Lower leg skin (tissue), 4 donors: ENCODE measurements at regions not wholly inside any gene's neighbourhood (a gene's known extent, or its start where the extent isn't known, plus 50 kb on each side); places are given as distances from the start of the nearest gene placed in this dataset.

ENCODE experiments used
- DNase-seq, 2 donors: peaks; one replicate each; pipeline ENCODE4 v3.0.0-alpha.2; 2019; ENCODE audit warnings: low spot score in 2 of 2
- H3K4me3 ChIP-seq: fragments of 200-600 bp; sonication (generic); 2 replicates; pipeline ENCODE4 v1.5.1; 2017; ENCODE audit warnings: mild to moderate bottlenecking, low read depth; ENCODE audit not compliant: poor library complexity, severe bottlenecking
- POLR2A ChIP-seq, 2 donors: fragments of 450-650 bp; IDR thresholded peaks; one replicate each; pipeline ENCODE4 v1.6.1; 2016 to 2017; ENCODE audit warnings: antibody characterized with exemption in 2 of 2, mild to moderate bottlenecking in 1 of 2, moderate library complexity in 1 of 2
- WGBS, 2 donors: methylation state at CpG; one replicate each; pipeline ENCODE4 v1.1.5; 2018; 5-methylcytosine and 5-hydroxymethylcytosine counted together
- intact Hi-C: fragments of 100-400 bp; cut with DNase I; formaldehyde crosslinking; loops from one replicate; pipeline ENCODE4 v1.15.0; 2023; ENCODE audit warnings: low total_unique reads
- TF ChIP-seq, protein P1 (sequence below), 3 donors: fragments of 450-650 bp; IDR thresholded peaks; one replicate each; pipeline ENCODE4 v1.5.1; 2016; ENCODE audit warnings: antibody characterized with exemption in 3 of 3, mild to moderate bottlenecking in 3 of 3, moderate library complexity in 2 of 3

DNA sequence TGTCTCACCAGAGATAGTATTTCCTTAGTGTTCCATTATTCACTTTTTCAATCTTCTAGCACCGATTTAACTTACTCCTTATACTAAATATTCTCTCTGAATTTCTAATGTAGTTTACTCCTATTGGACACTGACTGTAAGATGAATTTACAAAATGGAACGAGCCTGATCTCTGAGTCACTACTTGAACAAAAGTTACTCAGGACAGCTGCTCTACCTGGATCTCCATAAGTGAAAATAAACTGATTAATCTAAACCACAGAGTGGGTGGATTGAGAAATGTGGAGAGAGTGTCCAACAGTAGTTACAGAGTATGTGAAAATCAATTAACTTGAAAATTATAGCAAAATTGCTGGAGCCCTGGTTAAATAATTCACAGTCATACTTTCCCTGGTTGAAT is 141.7 kb upstream of the CHORDC1 start:
- no peak overlapping the region for H3K4me3 ChIP-seq
- DNase-seq = no peak
- WGBS, 2 donors = 83 to 86% methylated on average over 2 of the region's 2 CpGs
- intact Hi-C loops = no loop called here
- no peak for TF ChIP-seq POLR2A (IDR thresholded peaks at IDR 0.05)
- TF ChIP-seq, protein P1, sequence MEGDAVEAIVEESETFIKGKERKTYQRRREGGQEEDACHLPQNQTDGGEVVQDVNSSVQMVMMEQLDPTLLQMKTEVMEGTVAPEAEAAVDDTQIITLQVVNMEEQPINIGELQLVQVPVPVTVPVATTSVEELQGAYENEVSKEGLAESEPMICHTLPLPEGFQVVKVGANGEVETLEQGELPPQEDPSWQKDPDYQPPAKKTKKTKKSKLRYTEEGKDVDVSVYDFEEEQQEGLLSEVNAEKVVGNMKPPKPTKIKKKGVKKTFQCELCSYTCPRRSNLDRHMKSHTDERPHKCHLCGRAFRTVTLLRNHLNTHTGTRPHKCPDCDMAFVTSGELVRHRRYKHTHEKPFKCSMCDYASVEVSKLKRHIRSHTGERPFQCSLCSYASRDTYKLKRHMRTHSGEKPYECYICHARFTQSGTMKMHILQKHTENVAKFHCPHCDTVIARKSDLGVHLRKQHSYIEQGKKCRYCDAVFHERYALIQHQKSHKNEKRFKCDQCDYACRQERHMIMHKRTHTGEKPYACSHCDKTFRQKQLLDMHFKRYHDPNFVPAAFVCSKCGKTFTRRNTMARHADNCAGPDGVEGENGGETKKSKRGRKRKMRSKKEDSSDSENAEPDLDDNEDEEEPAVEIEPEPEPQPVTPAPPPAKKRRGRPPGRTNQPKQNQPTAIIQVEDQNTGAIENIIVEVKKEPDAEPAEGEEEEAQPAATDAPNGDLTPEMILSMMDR (IDR thresholded peaks at IDR 0.05) = no peak

DNA sequence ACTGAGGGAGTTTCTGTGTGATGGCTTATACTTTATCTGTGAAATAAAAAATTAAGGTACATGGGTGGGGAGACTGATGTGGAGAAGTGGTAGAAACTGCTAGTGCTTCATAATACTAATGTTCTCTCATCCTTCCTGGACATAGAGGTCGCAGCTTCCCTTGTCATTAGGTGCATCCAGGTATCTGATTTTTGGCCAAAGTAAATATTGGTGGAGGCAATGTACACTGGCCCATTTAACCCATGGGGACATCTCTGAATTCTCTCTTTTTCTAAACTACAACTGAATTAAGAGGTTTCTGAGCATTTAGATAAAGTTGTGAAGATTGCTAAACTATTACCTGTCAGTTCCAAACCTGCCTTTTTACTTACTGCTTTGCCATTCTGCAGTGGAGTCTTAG is 140.9 kb upstream of the CHORDC1 start:
- DNase-seq = no peak
- no peak overlapping the region for H3K4me3 ChIP-seq
- WGBS, 2 donors = 68 to 73% methylated on average over 1 of the region's 1 CpG
- intact Hi-C loops = no loop called here
- TF ChIP-seq POLR2A (IDR thresholded peaks at IDR 0.05) = no peak
- TF ChIP-seq, protein P1 (IDR thresholded peaks at IDR 0.05) = no peak

DNA sequence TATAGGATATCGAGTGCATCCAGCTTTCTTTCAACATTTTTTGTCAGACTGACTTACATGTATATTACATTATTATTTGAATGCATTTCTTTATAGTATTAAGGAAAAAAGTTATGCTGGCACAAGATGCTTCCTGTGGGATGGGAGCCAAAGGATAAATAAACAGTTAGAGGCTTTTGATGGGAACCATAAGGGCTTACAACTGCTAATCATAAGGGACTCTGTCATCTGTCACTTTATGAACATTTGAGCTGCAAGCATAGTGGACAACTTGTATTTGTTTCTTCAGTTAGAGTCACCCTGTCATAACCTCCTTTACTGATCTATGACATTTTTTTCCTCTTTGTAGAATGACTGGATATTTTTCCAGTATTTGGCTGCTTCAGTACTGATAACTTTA is 132.4 kb upstream of the CHORDC1 start:
- intact Hi-C loops = no loop called here
- no peak overlapping the region for H3K4me3 ChIP-seq
- TF ChIP-seq, protein P1 (IDR thresholded peaks at IDR 0.05) = no peak
- no peak for TF ChIP-seq POLR2A (IDR thresholded peaks at IDR 0.05)
- WGBS, 2 donors = 43 to 48% methylated on average over 1 of the region's 1 CpG
- no peak for DNase-seq

DNA sequence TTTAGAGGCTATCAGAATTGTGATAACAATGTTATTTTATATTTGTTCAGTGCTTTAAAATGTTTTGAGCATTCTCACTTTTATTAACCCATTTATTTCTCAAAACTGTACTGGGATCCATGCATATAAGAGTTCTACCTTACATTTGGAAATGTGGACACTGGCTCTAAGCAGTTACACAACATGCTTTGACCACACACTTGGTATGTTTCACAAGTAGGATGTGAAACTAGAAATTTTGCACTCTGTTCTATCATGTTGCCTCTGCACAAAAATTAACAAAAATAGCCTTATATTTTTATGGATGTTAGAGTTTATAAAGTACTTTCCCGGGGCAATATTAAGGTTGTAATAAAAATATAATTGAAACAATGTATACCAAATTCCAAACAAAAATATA is 126.9 kb upstream of the CHORDC1 start:
- no peak for DNase-seq
- 70 to 83% methylated on average over 1 of the region's 1 CpG for WGBS, 2 donors
- no peak overlapping the region for H3K4me3 ChIP-seq
- no peak for TF ChIP-seq POLR2A (IDR thresholded peaks at IDR 0.05)
- TF ChIP-seq, protein P1 (IDR thresholded peaks at IDR 0.05) = no peak
- intact Hi-C loops = no loop called here

DNA sequence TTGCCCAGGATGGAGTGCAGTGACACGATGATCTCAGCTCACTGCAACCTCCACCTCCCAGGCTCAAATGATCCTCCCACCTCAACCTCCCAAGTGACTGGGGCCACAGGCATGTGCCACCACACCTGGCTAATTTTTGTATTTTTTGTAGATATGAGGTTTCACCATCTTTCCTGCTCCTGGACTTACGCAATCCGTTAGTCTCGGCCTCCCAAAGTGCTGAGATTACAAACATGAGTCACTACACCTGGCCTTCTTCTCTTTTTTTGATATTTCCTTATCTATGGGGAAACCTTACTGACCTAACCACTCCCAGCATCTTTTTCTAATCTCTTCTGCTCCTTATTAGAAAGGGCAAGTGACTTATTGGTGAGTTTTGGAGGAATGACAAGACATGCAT is 121.7 kb upstream of the CHORDC1 start:
- no peak overlapping the region for H3K4me3 ChIP-seq
- WGBS, 2 donors = 80 to 81% methylated on average over 4 of the region's 4 CpGs
- TF ChIP-seq, protein P1 (IDR thresholded peaks at IDR 0.05) = no peak
- no peak for TF ChIP-seq POLR2A (IDR thresholded peaks at IDR 0.05)
- intact Hi-C loops = no loop called here
- no peak for DNase-seq

DNA sequence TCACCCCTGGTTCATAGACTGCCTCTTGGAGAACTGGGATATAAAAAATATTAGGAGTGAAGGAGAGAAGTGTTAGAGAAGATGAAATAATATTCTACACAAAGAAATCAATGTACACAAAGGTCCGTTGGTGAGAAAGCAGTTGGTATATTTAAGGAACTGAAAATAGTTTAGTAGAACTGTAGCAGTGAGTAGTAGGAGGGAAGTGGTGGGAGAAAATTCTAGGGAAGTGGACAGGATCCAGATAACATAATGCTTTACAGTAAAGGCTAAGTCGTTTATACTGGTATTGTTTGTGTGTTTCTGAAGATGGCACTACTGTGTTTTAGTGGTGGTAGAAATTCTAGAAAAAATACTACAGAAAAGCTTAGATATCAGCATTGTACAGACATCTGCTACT is 120.8 kb upstream of the CHORDC1 start:
- intact Hi-C loops = no loop called here
- TF ChIP-seq POLR2A (IDR thresholded peaks at IDR 0.05) = no peak
- TF ChIP-seq, protein P1 (IDR thresholded peaks at IDR 0.05) = no peak
- 58 to 65% methylated on average over 2 of the region's 2 CpGs for WGBS, 2 donors
- no peak for DNase-seq
- H3K4me3 ChIP-seq = no peak overlapping the region
